HepG2 (cell line): ENCODE measurements at regions not wholly inside any gene's neighbourhood (a gene's known extent, or its start where the extent isn't known, plus 50 kb on each side); places are given as distances from the start of the nearest gene placed in this dataset.

Experiments
- AGO1 ChIP-seq: fragments of 200-400 bp; formaldehyde crosslinking; IDR thresholded peaks from 2 replicates; pipeline ENCODE4 v1.6.1; 2017; ENCODE audit warnings: mild to moderate bottlenecking, low read depth, low read length, moderate library complexity; ENCODE audit not compliant: poor library complexity, severe bottlenecking
- GATA4 ChIP-seq: sonication (generic); IDR thresholded peaks from 2 replicates; pipeline ENCODE4 v1.6.1; 2016; ENCODE audit warnings: antibody characterized with exemption, low read depth, borderline replicate concordance
- KMT2A ChIP-seq: sonication (generic); formaldehyde crosslinking; IDR thresholded peaks from 2 replicates; pipeline ENCODE4 v1.4.0; 2020; ENCODE audit warnings: missing genetic modification reagents
- MED1 ChIP-seq: sonication (generic); formaldehyde crosslinking; IDR thresholded peaks from 2 replicates; pipeline ENCODE4 v1.4.0; 2020; ENCODE audit warnings: missing genetic modification reagents
- NCOA1 ChIP-seq: sonication (generic); formaldehyde crosslinking; IDR thresholded peaks from 2 replicates; pipeline ENCODE4 v1.9.0; 2021; ENCODE audit warnings: missing genetic modification reagents
- SP5 ChIP-seq: IDR thresholded peaks from 2 replicates; pipeline ENCODE4 v1.6.1; 2016; ENCODE audit warnings: low read depth, borderline replicate concordance
- TCF12 ChIP-seq, 2 experiments: fragments of 450-650 bp in 1 of 2; sonication (generic) in 1 of 2; formaldehyde crosslinking in 1 of 2; IDR thresholded peaks; 2 replicates each; pipeline versions ENCODE4 v1.6.1 to v1.8.0; 2017 to 2022; ENCODE audit warnings: antibody characterized with exemption in 1 of 2, mild to moderate bottlenecking in 1 of 2, missing genetic modification reagents in 1 of 2, moderate library complexity in 1 of 2
- TEAD2 ChIP-seq: sonication (generic); formaldehyde crosslinking; IDR thresholded peaks from 2 replicates; pipeline ENCODE4 v1.9.0; 2021; ENCODE audit warnings: missing genetic modification reagents
- YY1 ChIP-seq: IDR thresholded peaks from 2 replicates; pipeline ENCODE4 v1.6.1; 2011; ENCODE audit warnings: low read length, low read depth, moderate library complexity, mild to moderate bottlenecking; ENCODE audit not compliant: insufficient read depth, insufficient replicate concordance
- ZNF446 ChIP-seq: sonication (generic); formaldehyde crosslinking; IDR thresholded peaks from 2 replicates; pipeline ENCODE4 v1.5.0; 2020; ENCODE audit warnings: mild to moderate bottlenecking, missing genetic modification reagents
- ZNF616 ChIP-seq: sonication (generic); formaldehyde crosslinking; IDR thresholded peaks from 2 replicates; pipeline ENCODE4 v1.5.0; 2020; ENCODE audit warnings: low read depth, mild to moderate bottlenecking, missing genetic modification reagents
- ZNF709 ChIP-seq: sonication (generic); formaldehyde crosslinking; IDR thresholded peaks from 2 replicates; pipeline ENCODE4 v1.5.0; 2020; ENCODE audit warnings: mild to moderate bottlenecking, missing genetic modification reagents
- ZNF850 ChIP-seq: sonication (generic); formaldehyde crosslinking; conservative IDR thresholded peaks from 2 replicates; pipeline ENCODE4 v1.9.0; 2021; ENCODE audit warnings: mild to moderate bottlenecking, missing genetic modification reagents
- ZNF883 ChIP-seq: sonication (generic); formaldehyde crosslinking; IDR thresholded peaks from 2 replicates; pipeline ENCODE4 v1.5.1; 2020; ENCODE audit warnings: mild to moderate bottlenecking, missing genetic modification reagents; ENCODE audit errors: not compliant biosample characterization
- ZZZ3 ChIP-seq: sonication (generic); formaldehyde crosslinking; IDR thresholded peaks from 2 replicates; pipeline ENCODE4 v1.4.0; 2020; ENCODE audit warnings: missing genetic modification reagents, mild to moderate bottlenecking, borderline replicate concordance
- TF ChIP-seq, protein P1 (sequence below): sonication (generic); formaldehyde crosslinking; IDR thresholded peaks from 2 replicates; pipeline ENCODE4 v1.8.1; 2023; ENCODE audit warnings: missing genetic modification reagents, mild to moderate bottlenecking, borderline replicate concordance
- TF ChIP-seq, protein P2 (sequence below), 2 experiments: fragments of 450-650 bp in 1 of 2; sonication (generic) in 1 of 2; formaldehyde crosslinking; IDR thresholded peaks; 2 replicates each; pipeline versions ENCODE4 v1.5.0 to v1.8.0; 2020 to 2022; ENCODE audit warnings: mild to moderate bottlenecking in 1 of 2, missing genetic modification reagents in 1 of 2
- TF ChIP-seq, protein P3 (sequence below): sonication (generic); formaldehyde crosslinking; IDR thresholded peaks from 2 replicates; pipeline ENCODE4 v1.8.0; 2022; ENCODE audit warnings: missing genetic modification reagents, mild to moderate bottlenecking, borderline replicate concordance
- TF ChIP-seq, protein P4 (sequence below): sonication (generic); formaldehyde crosslinking; IDR thresholded peaks from 2 replicates; pipeline ENCODE4 v1.5.0; 2020; ENCODE audit warnings: mild to moderate bottlenecking, missing genetic modification reagents
- TF ChIP-seq, protein P5 (sequence below): sonication (generic); formaldehyde crosslinking; IDR thresholded peaks from 2 replicates; pipeline ENCODE4 v1.5.0; 2020; ENCODE audit warnings: mild to moderate bottlenecking, missing genetic modification reagents, borderline replicate concordance

DNA sequence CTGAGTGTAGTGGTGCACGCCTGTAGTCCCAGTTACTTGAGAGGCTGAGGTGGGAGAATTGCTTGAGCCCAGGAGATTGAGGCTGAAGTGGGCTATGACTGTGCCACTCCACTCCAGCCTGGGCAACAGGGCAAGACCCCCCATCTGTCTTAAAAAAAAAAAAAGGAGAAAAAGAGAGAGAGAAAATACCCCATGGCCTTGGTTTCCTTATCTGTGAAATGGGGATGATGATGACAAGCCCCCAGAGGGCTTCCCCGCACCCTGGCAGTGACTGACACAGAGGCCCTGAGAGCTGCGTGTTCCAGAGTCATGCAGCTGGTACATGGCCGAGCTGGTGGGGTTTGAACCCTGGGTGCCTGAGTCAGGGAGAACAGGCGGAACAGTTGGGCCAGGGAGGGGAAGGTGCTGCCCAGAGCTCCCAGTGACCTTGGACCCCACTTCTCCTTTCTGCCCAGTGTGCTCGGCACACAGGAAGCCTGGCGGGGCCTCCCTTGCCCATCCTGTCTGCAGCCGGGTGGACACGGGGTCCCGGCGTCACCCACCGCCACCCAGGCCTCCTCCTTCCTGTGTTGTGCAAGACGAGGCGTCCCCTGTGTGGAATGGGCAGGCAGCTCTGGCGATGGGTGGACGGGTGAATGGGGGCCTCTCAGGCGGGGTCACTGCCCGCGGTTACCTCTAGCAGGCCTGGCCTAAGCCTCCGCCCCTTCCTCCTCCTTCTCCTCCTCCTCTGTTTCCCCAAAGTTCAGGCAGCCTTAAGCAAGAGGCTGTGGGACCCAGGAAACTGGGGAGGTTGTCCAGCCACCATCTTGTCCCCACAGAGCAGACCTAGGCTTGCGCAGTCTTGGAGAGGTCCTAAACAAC, 84.2 kb downstream of the CEBPB start (continued):
- TF ChIP-seq KMT2A (CRISPR knock-in tag), result peak; percentile 76; the same call in 1 of the 2 replicates
- TF ChIP-seq, protein P1, sequence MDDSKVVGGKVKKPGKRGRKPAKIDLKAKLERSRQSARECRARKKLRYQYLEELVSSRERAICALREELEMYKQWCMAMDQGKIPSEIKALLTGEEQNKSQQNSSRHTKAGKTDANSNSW (CRISPR knock-in tag), result no peak
- peak; percentile 68 for TF ChIP-seq ZNF446 (CRISPR knock-in tag)
- TF ChIP-seq ZNF850 (CRISPR knock-in tag), result peak; percentile 86; the same call in 1 of the 2 replicates
- TF ChIP-seq MED1 (CRISPR knock-in tag), result peak; percentile 97
- TF ChIP-seq ZNF883 (CRISPR knock-in tag), result peak; percentile 95
- TF ChIP-seq, protein P2, sequence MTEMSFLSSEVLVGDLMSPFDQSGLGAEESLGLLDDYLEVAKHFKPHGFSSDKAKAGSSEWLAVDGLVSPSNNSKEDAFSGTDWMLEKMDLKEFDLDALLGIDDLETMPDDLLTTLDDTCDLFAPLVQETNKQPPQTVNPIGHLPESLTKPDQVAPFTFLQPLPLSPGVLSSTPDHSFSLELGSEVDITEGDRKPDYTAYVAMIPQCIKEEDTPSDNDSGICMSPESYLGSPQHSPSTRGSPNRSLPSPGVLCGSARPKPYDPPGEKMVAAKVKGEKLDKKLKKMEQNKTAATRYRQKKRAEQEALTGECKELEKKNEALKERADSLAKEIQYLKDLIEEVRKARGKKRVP (CRISPR knock-in tag; IDR thresholded peaks at IDR 0.05), result no peak; a peak in 1 of 4 replicates
- TF ChIP-seq, protein P3, sequence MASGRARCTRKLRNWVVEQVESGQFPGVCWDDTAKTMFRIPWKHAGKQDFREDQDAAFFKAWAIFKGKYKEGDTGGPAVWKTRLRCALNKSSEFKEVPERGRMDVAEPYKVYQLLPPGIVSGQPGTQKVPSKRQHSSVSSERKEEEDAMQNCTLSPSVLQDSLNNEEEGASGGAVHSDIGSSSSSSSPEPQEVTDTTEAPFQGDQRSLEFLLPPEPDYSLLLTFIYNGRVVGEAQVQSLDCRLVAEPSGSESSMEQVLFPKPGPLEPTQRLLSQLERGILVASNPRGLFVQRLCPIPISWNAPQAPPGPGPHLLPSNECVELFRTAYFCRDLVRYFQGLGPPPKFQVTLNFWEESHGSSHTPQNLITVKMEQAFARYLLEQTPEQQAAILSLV (CRISPR knock-in tag), result peak; percentile 92
- no peak; the same call in 1 of the 2 replicates for TF ChIP-seq ZNF616 (CRISPR knock-in tag)
- TF ChIP-seq TCF12 (IDR thresholded peaks at IDR 0.05), result no peak
- peak; percentile 99 for TF ChIP-seq TCF12 (CRISPR knock-in tag; IDR thresholded peaks at IDR 0.05)
- TF ChIP-seq, protein P4, sequence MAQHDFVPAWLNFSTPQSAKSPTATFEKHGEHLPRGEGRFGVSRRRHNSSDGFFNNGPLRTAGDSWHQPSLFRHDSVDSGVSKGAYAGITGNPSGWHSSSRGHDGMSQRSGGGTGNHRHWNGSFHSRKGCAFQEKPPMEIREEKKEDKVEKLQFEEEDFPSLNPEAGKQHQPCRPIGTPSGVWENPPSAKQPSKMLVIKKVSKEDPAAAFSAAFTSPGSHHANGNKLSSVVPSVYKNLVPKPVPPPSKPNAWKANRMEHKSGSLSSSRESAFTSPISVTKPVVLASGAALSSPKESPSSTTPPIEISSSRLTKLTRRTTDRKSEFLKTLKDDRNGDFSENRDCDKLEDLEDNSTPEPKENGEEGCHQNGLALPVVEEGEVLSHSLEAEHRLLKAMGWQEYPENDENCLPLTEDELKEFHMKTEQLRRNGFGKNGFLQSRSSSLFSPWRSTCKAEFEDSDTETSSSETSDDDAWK, result no peak
- peak; percentile 97 for TF ChIP-seq SP5
- no peak for TF ChIP-seq NCOA1
- peak; percentile 53 for TF ChIP-seq YY1
- TF ChIP-seq, protein P5, sequence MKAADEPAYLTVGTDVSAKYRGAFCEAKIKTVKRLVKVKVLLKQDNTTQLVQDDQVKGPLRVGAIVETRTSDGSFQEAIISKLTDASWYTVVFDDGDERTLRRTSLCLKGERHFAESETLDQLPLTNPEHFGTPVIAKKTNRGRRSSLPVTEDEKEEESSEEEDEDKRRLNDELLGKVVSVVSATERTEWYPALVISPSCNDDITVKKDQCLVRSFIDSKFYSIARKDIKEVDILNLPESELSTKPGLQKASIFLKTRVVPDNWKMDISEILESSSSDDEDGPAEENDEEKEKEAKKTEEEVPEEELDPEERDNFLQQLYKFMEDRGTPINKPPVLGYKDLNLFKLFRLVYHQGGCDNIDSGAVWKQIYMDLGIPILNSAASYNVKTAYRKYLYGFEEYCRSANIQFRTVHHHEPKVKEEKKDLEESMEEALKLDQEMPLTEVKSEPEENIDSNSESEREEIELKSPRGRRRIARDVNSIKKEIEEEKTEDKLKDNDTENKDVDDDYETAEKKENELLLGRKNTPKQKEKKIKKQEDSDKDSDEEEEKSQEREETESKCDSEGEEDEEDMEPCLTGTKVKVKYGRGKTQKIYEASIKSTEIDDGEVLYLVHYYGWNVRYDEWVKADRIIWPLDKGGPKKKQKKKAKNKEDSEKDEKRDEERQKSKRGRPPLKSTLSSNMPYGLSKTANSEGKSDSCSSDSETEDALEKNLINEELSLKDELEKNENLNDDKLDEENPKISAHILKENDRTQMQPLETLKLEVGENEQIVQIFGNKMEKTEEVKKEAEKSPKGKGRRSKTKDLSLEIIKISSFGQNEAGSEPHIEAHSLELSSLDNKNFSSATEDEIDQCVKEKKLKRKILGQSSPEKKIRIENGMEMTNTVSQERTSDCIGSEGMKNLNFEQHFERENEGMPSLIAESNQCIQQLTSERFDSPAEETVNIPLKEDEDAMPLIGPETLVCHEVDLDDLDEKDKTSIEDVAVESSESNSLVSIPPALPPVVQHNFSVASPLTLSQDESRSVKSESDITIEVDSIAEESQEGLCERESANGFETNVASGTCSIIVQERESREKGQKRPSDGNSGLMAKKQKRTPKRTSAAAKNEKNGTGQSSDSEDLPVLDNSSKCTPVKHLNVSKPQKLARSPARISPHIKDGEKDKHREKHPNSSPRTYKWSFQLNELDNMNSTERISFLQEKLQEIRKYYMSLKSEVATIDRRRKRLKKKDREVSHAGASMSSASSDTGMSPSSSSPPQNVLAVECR (CRISPR knock-in tag), result peak; percentile 82; the same call in 1 of the 2 replicates
- TF ChIP-seq TEAD2 (CRISPR knock-in tag), result no peak
- TF ChIP-seq AGO1, result peak; percentile 55
- peak; percentile 91; the same call in 1 of the 2 replicates for TF ChIP-seq ZNF709 (CRISPR knock-in tag)
- TF ChIP-seq GATA4, result peak; percentile 68; the same call in 1 of the 2 replicates
- TF ChIP-seq ZZZ3 (CRISPR knock-in tag), result no peak; the same call in 1 of the 2 replicates
